ENCODE measurements at regions not wholly inside any gene's neighbourhood (a gene's known extent, or its start where the extent isn't known, plus 50 kb on each side); places are given as distances from the start of the nearest gene placed in this dataset.

- Histone ChIP-seq H3K9me3 (ENCODE audit: insufficient read depth, low read length, severe bottlenecking) (no peaks in the 10 kb centered on the region), H3K27me3 (ENCODE audit: insufficient read depth, low read length, poor library complexity) (no peaks in the 10 kb centered on the region), H3K79me2 (ENCODE audit: insufficient read depth, low read length) (no peaks in the 10 kb centered on the region), H3K4me1 (ENCODE audit: insufficient read depth, low read length) (no peaks in the 10 kb centered on the region), H3K36me3 (ENCODE audit: insufficient read depth, low read length) (no peaks in the 10 kb centered on the region), H3K9ac (ENCODE audit: low read depth, low read length) (no peak overlapping the region), H3K4me3 (ENCODE audit: low read depth in 1 of 2, low read length in 2 of 2) (no peak overlapping the region), H3K27ac (ENCODE audit: low read length) (no peak overlapping the region), H3K4me2 (ENCODE audit: insufficient read depth, low read length) (no peak overlapping the region), H4K20me1 (ENCODE audit: insufficient read depth, low read length) (no peaks in the 10 kb centered on the region), H2AFZ (ENCODE audit: low read depth, low read length) (no peak overlapping the region)
- DNase-seq (no peak), ATAC-seq (ENCODE audit: insufficient read depth, low read depth) (no peak)
- no peak for TF ChIP-seq CTCF (IDR thresholded peaks at IDR 0.05; ENCODE audit: borderline replicate concordance, extremely low read depth, low read length, poor library complexity, severe bottlenecking)
- no peak for TF ChIP-seq EZH2 (IDR thresholded peaks at IDR 0.05; ENCODE audit: borderline replicate concordance, low read depth, low read length, severe bottlenecking)
Measured at GRCh38 chr9:14981291-14981950, 71.2 kb upstream of the FREM1 start.

GRCh38 chr9:14978022-14979000 is 68.1 kb upstream of the FREM1 start:
- H3K36me3 ChIP-seq (ENCODE audit: insufficient read depth, low read length) = no peaks in the 10 kb centered on the region
- no peak overlapping the region for H3K9ac ChIP-seq (ENCODE audit: low read depth, low read length)
- H3K27me3 ChIP-seq (ENCODE audit: insufficient read depth, low read length, poor library complexity) = no peaks in the 10 kb centered on the region
- no peaks in the 10 kb centered on the region for H3K79me2 ChIP-seq (ENCODE audit: insufficient read depth, low read length)
- ATAC-seq (ENCODE audit: insufficient read depth, low read depth) = no peak
- no peak overlapping the region for H3K4me3 ChIP-seq (ENCODE audit: low read depth in 1 of 2, low read length in 2 of 2)
- H3K4me2 ChIP-seq (ENCODE audit: insufficient read depth, low read length) = no peak overlapping the region
- no peaks in the 10 kb centered on the region for H3K9me3 ChIP-seq (ENCODE audit: insufficient read depth, low read length, severe bottlenecking)
- H2AFZ ChIP-seq (ENCODE audit: low read depth, low read length) = no peak overlapping the region
- H3K27ac ChIP-seq (ENCODE audit: low read length) = no peak overlapping the region
- DNase-seq = no peak
- no peaks in the 10 kb centered on the region for H4K20me1 ChIP-seq (ENCODE audit: insufficient read depth, low read length)
- H3K4me1 ChIP-seq (ENCODE audit: insufficient read depth, low read length) = no peaks in the 10 kb centered on the region
- TF ChIP-seq EZH2 (IDR thresholded peaks at IDR 0.05; ENCODE audit: borderline replicate concordance, low read depth, low read length, severe bottlenecking) = no peak
- TF ChIP-seq CTCF (IDR thresholded peaks at IDR 0.05; ENCODE audit: borderline replicate concordance, extremely low read depth, low read length, poor library complexity, severe bottlenecking) = no peak

- H3K9ac ChIP-seq (ENCODE audit: low read depth, low read length) = no peak overlapping the region
- no peaks in the 10 kb centered on the region for H4K20me1 ChIP-seq (ENCODE audit: insufficient read depth, low read length)
- H3K9me3 ChIP-seq (ENCODE audit: insufficient read depth, low read length, severe bottlenecking) = no peaks in the 10 kb centered on the region
- H3K4me3 ChIP-seq (ENCODE audit: low read depth in 1 of 2, low read length in 2 of 2) = no peak overlapping the region
- H3K4me1 ChIP-seq (ENCODE audit: insufficient read depth, low read length) = no peaks in the 10 kb centered on the region
- H3K27ac ChIP-seq (ENCODE audit: low read length) = no peak overlapping the region
- H3K4me2 ChIP-seq (ENCODE audit: insufficient read depth, low read length) = no peak overlapping the region
- ATAC-seq (ENCODE audit: insufficient read depth, low read depth) (no peak), DNase-seq (no peak)
- TF ChIP-seq EZH2 (IDR thresholded peaks at IDR 0.05; ENCODE audit: borderline replicate concordance, low read depth, low read length, severe bottlenecking) (no peak), CTCF (IDR thresholded peaks at IDR 0.05; ENCODE audit: borderline replicate concordance, extremely low read depth, low read length, poor library complexity, severe bottlenecking) (no peak)
- no peak overlapping the region for H2AFZ ChIP-seq (ENCODE audit: low read depth, low read length)
- H3K79me2 ChIP-seq (ENCODE audit: insufficient read depth, low read length) = no peaks in the 10 kb centered on the region
- no peaks in the 10 kb centered on the region for H3K27me3 ChIP-seq (ENCODE audit: insufficient read depth, low read length, poor library complexity)
- H3K36me3 ChIP-seq (ENCODE audit: insufficient read depth, low read length) = no peaks in the 10 kb centered on the region
Measured at GRCh38 chr9:14967450-14968321, 57.5 kb upstream of the FREM1 start.
